PC-9 (cell line): ENCODE measurements at regions not wholly inside any gene's neighbourhood (a gene's known extent, or its start where the extent isn't known, plus 50 kb on each side); places are given as distances from the start of the nearest gene placed in this dataset.

Source experiments
- BruUV-seq: library from RNA; stranded (reverse); fragments of 400-500 nt; replicated peaks from 2 replicates; lab custom pipeline; 2021; lab: Mats Ljungman, UMichigan
- CTCF ChIA-PET: fragments of 300-600 bp; sonication (Branson Sonifier 250); formaldehyde crosslinking; loops from one replicate; lab custom pipeline; 2022; ENCODE audit warnings: antibody characterized with exemption; lab: Charles Lee
- POLR2A ChIA-PET: fragments of 300-600 bp; sonication (Branson Sonifier 250); formaldehyde crosslinking; loops from one replicate; lab custom pipeline; 2022; ENCODE audit warnings: antibody characterized with exemption; ENCODE audit not compliant: unreplicated experiment; lab: Charles Lee
- DNase-seq, 2 experiments: peaks; one replicate each; pipeline versions ENCODE4 v3.0.0 to v3.0.0-alpha.2; 2015 to 2022; ENCODE audit warnings: mixed read lengths in 1 of 2
- H2AFZ ChIP-seq: fragments of 200-600 bp; sonication (generic); 2 replicates; pipeline ENCODE4 v1.8.1; 2017; ENCODE audit warnings: antibody characterized with exemption
- H3F3A ChIP-seq: fragments of 200-600 bp; sonication (generic); 2 replicates; pipeline ENCODE4 v1.8.1; 2017; ENCODE audit warnings: antibody characterized with exemption, mild to moderate bottlenecking, low read depth; ENCODE audit not compliant: insufficient read depth
- H3K27ac ChIP-seq: fragments of 200-600 bp; sonication (generic); 2 replicates; pipeline ENCODE4 v1.6.1; 2016; ENCODE audit warnings: mixed run types
- H3K27me3 ChIP-seq: fragments of 200-600 bp; sonication (generic); 2 replicates; pipeline ENCODE4 v1.6.1; 2016; ENCODE audit warnings: low read depth, mixed run types; ENCODE audit not compliant: insufficient read depth
- H3K36me3 ChIP-seq: fragments of 200-600 bp; sonication (generic); 2 replicates; pipeline ENCODE4 v1.6.1; 2016; ENCODE audit warnings: low read depth, mixed run types
- H3K4me1 ChIP-seq: fragments of 200-600 bp; sonication (generic); replicated peaks from 2 replicates; pipeline ENCODE4 v1.6.1; 2016; ENCODE audit warnings: mixed run types; ENCODE audit not compliant: insufficient read depth
- H3K4me2 ChIP-seq: fragments of 200-600 bp; sonication (generic); 2 replicates; pipeline ENCODE4 v1.6.1; 2017; ENCODE audit warnings: mixed run types
- H3K4me3 ChIP-seq: fragments of 200-600 bp; sonication (generic); 2 replicates; pipeline ENCODE4 v1.6.1; 2016; ENCODE audit warnings: mixed run types
- H3K79me2 ChIP-seq: fragments of 200-600 bp; sonication (generic); 2 replicates; pipeline ENCODE4 v1.6.1; 2017; ENCODE audit warnings: low read depth, mixed run types
- H3K9me2 ChIP-seq: fragments of 200-600 bp; sonication (generic); 2 replicates; pipeline ENCODE4 v1.8.1; 2017; ENCODE audit warnings: mild to moderate bottlenecking; ENCODE audit not compliant: insufficient read depth
- H3K9me3 ChIP-seq: fragments of 200-600 bp; sonication (generic); 2 replicates; pipeline ENCODE4 v1.8.1; 2016; ENCODE audit warnings: low read depth; ENCODE audit not compliant: insufficient read depth
- H4K20me1 ChIP-seq: fragments of 200-600 bp; sonication (generic); 2 replicates; pipeline ENCODE4 v1.8.1; 2017; ENCODE audit not compliant: insufficient read depth
- CTCF ChIP-seq: fragments of 200-600 bp; sonication (generic); conservative IDR thresholded peaks from 2 replicates; pipeline ENCODE4 v1.6.1; 2017; ENCODE audit warnings: mixed run types, antibody characterized with exemption, mild to moderate bottlenecking, moderate library complexity
- EZH2 ChIP-seq: fragments of 200-600 bp; sonication (generic); IDR thresholded peaks from 2 replicates; pipeline ENCODE4 v1.8.0; 2017; ENCODE audit warnings: antibody characterized with exemption, low read depth
- intact Hi-C: fragments of 100-400 bp; cut with micrococcal nuclease; formaldehyde crosslinking; loops from one replicate; pipeline ENCODE4 v1.10.0; 2022; ENCODE audit not compliant: unreplicated experiment

GRCh38 chr15:39461536-39462130, 119.2 kb upstream of the THBS1 start:
- intact Hi-C loops, result no loop called here
- POLR2A ChIA-PET, result interaction anchor here (0.7 kb wide), 1 partner anchor 32 kb away, joined by 4 read pairs; no protein-coding TSS in a partner anchor
- Histone ChIP-seq H3K4me3 (no peak overlapping the region), H3K36me3 (no peaks in the 10 kb centered on the region), H2AFZ (no peak overlapping the region), H3K9me2 (no peaks in the 10 kb centered on the region), H3K27ac (no peak overlapping the region), H3F3A (no peaks in the 10 kb centered on the region), H3K4me1 (no peaks in the 10 kb centered on the region), H3K4me2 (no peak overlapping the region), H3K79me2 (no peaks in the 10 kb centered on the region), H3K27me3 (no peaks in the 10 kb centered on the region), H3K9me3 (no peaks in the 10 kb centered on the region), H4K20me1 (no peaks in the 10 kb centered on the region)
- DNase-seq, result no peak
- TF ChIP-seq CTCF (no peak), EZH2 (no peak)
- BruUV-seq, result no TSS peak
- CTCF ChIA-PET, result no interaction called here

GRCh38 chr15:39462691-39463090, 118.2 kb upstream of the THBS1 start:
- Histone ChIP-seq H3K4me3 (no peak overlapping the region), H4K20me1 (no peaks in the 10 kb centered on the region), H3K79me2 (no peaks in the 10 kb centered on the region), H3F3A (no peaks in the 10 kb centered on the region), H3K27ac (no peak overlapping the region), H3K4me1 (no peaks in the 10 kb centered on the region), H3K9me3 (no peaks in the 10 kb centered on the region), H3K36me3 (no peaks in the 10 kb centered on the region), H3K9me2 (no peaks in the 10 kb centered on the region), H3K4me2 (no peak overlapping the region), H2AFZ (no peak overlapping the region), H3K27me3 (no peaks in the 10 kb centered on the region)
- BruUV-seq, result no TSS peak
- ChIA-PET CTCF (interaction anchor here (0.7 kb wide), 1 partner anchor 826 kb away, joined by 3 read pairs; no protein-coding TSS in a partner anchor), POLR2A (no interaction called here)
- intact Hi-C loops, result no loop called here
- TF ChIP-seq EZH2, result no peak
- no peak for TF ChIP-seq CTCF
- DNase-seq, result no peak

- no peak overlapping the region for H2AFZ ChIP-seq
Measured at GRCh38 chr15:39465843-39466749, 114.8 kb upstream of the THBS1 start.

More at GRCh38 chr15:39465843-39466749, 114.8 kb upstream of the THBS1 start:
- H3K9me3 ChIP-seq, result no peaks in the 10 kb centered on the region
- H3K4me1 ChIP-seq, result no peaks in the 10 kb centered on the region
- no peaks in the 10 kb centered on the region for H3F3A ChIP-seq
- H4K20me1 ChIP-seq, result no peaks in the 10 kb centered on the region
- CTCF ChIA-PET, result interaction anchor here (0.5 kb wide), 1 partner anchor 244 kb away, joined by 6 read pairs; no protein-coding TSS in a partner anchor
- no peak overlapping the region for H3K4me2 ChIP-seq
- TF ChIP-seq CTCF (no peak), EZH2 (no peak)
- H3K36me3 ChIP-seq, result no peaks in the 10 kb centered on the region
- DNase-seq, result no peak
- no peaks in the 10 kb centered on the region for H3K9me2 ChIP-seq
- no peaks in the 10 kb centered on the region for H3K27me3 ChIP-seq
- no peak overlapping the region for H3K27ac ChIP-seq
- intact Hi-C loops, result no loop called here
- no peak overlapping the region for H3K4me3 ChIP-seq
- H3K79me2 ChIP-seq, result no peaks in the 10 kb centered on the region
- POLR2A ChIA-PET, result interaction anchor here (0.7 kb wide), 1 partner anchor 100 kb away, joined by 3 read pairs; no protein-coding TSS in a partner anchor
- BruUV-seq, result no TSS peak
